Suppressor macrophage (primary cell): ENCODE measurements at regions not wholly inside any gene's neighbourhood (a gene's known extent, or its start where the extent isn't known, plus 50 kb on each side); places are given as distances from the start of the nearest gene placed in this dataset.
"Not testable (repeated sequence)": the region's sequence is repeated elsewhere in the genome, so short reads cannot be mapped to it uniquely, and the experiment has no call there.

ENCODE experiments used
- DNase-seq, 4 experiments: peaks; one replicate each; pipeline ENCODE4 v3.0.0-alpha.2; 2020 to 2022

- DNase-seq = no peak
Measured at GRCh38 chr7:81284576-81284975, 365.7 kb upstream of the SEMA3C start.

GRCh38 chr7:81280531-81280930 is 361.7 kb upstream of the SEMA3C start:
- no peak for DNase-seq

GRCh38 chr7:81277691-81278090 is 358.8 kb upstream of the SEMA3C start:
- no peak for DNase-seq

GRCh38 chr7:81273601-81274397 is 354.9 kb upstream of the SEMA3C start:
- no peak for DNase-seq

GRCh38 chr7:81272176-81272575 is 353.3 kb upstream of the SEMA3C start:
- DNase-seq = no peak

- DNase-seq = no peak
Measured at GRCh38 chr7:81268551-81268950, 349.7 kb upstream of the SEMA3C start.

DNA sequence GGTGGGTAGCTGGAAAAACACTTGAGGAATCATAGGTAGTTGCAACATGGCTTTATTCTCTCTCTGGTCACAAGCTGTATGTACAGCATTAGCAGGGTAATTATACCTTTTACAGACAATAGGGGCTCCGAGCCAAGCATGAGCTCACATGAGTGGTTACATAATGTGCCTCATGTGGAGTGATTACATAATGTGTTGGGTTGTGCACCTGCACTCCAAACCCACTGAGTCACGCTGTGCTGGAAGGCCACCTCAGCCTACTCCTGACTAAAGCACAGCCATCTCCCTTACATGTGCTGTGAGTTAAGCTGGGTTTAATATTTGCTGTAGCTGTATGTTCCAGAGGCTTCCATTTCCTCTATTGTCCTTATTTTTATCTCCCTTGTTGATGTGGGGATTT is 348.7 kb upstream of the SEMA3C start:
- DNase-seq = no peak

DNA sequence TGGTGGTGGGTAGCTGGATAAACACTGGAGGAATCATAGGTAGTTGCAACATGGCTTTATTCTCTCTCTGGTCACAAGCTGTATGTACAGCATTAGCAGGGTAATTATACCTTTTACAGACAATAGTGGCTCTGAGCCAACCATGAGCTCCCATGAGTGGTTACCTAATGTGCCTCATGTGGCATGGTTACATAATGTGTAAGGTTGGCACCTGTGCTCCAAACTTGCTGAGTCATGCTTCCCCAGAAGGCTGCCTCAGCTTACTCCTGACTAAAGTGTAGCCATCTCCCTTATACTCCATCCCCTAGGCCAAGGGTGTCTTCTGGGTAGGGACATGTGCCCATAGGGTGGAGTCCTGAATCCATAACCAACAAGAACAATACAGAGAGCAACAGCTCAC is 345.3 kb upstream of the SEMA3C start:
- DNase-seq = no peak

DNA sequence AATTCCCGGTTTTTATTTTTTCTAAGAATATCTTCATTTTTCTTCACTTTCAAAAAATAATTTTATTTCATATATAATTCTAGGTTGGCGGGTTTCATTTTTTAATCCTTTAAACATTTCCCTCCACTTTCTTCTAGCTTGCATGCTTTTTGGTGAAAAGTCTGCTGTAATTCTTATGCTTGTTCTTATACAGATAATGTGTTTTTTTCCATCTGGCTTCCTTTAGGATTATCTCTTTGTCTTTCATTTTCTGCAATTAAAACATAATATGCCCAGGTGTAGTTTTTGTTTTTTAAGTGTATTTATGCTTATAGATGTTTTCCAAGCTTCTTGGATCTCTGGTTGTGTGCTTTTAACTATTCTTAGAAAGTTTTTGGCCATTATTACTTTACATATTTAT is 341.3 kb upstream of the SEMA3C start:
- DNase-seq = no peak

DNA sequence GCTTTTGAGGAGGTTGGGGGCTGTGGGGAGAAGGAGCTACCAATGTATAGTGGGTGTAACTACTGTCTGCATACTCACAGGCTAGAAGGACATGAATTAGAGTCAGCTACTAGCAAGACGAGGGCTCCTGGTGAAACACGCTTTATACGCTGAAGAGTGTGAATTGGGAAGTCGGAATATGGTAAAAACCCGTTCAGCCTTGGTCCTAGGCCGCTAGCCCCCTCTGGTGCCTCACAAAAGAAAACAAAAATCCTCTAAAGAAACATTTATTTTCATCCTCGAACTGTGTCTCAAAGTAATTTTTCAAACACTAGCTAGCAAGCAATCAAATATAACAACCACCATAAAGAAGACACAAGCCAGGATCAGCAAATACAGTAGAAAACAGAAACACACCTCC is 338.1 kb upstream of the SEMA3C start:
- DNase-seq = peak; percentile 15 to 54 (median 38)

GRCh38 chr7:81248420-81248819 is 329.6 kb upstream of the SEMA3C start:
- no peak for DNase-seq

- DNase-seq = not testable (repeated sequence)
Measured at GRCh38 chr7:81247364-81247763, 328.5 kb upstream of the SEMA3C start.

GRCh38 chr7:81245353-81245752 is 326.5 kb upstream of the SEMA3C start:
- DNase-seq = no peak

DNA sequence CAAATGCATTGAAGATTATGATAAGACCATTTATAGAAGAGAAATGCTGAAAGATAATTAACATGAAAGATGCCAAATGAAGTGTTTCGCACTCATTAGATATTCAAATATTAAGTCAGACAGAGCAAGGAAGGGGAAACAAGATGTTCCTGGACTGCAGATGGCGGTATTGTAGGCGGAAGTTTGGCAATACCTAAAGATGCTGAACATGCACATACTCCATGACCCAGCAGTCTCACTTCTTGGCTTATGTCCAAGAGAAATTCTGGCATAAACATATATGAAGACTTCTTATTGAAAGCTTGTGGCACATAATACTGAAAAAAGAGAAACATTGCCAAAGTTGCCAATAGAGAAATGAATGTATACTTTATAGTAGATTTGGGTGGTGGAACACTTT is 325.4 kb upstream of the SEMA3C start:
- peak; percentile 41 to 67 (median 57) for DNase-seq

DNA sequence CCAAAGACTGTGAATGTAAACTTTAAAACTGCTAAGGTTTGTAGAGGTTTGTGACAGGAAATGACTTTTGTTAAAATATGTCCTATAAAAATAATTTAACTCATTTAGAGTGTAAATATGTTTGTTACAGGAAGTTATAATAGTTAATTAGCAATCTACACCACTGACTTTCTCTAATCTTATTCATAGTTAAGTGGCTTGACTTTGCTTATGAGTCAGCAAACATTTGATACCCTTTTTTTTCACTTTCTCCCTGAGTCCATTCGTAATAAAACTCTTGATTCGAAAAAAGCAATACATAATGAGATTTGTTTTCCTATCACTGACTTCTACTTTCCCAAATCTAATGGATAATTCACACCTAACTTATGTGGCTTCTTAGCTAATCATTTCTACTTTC is 317.7 kb upstream of the SEMA3C start:
- no peak for DNase-seq

GRCh38 chr7:81235997-81236396 is 317.1 kb upstream of the SEMA3C start:
- no peak for DNase-seq

- no peak for DNase-seq
Measured at GRCh38 chr7:81234896-81235295, 316.0 kb upstream of the SEMA3C start.

GRCh38 chr7:81233208-81233940 is 314.5 kb upstream of the SEMA3C start:
- no peak for DNase-seq

DNA sequence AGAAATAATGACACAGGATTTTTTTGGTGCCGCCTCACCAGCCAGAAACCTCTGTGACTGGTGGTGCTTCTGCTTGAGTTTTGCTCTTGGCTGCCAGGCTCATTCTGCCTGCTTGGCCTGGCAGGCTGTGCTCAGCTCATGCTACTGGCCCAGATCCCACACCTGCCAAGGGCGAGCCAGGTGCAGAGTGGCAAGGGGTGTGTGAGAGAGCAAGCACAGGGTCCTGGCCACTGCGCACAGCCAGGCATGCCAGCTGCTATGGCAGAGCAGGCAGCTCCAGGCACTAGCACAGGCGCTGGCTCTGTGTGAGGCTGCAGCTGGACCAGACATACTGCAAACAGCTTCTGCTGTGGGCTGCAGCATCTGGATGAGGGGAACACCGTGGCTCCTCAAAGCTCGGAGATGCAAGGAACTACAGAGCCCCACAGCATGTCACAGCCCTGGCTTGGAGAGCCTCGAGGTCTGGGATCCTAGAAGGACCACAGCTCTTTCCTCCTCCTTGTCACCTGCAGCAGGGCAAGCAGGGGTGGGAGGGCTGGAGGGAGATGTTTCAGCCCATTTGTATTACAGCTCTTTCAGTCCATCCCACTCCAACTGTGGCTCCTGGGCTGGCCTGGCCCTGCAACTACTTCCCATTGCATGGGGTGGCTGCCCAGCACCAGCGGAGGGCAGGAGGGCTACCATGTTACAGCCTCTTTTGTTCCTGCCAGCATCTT is 313.4 kb upstream of the SEMA3C start:
- DNase-seq = no peak

DNA sequence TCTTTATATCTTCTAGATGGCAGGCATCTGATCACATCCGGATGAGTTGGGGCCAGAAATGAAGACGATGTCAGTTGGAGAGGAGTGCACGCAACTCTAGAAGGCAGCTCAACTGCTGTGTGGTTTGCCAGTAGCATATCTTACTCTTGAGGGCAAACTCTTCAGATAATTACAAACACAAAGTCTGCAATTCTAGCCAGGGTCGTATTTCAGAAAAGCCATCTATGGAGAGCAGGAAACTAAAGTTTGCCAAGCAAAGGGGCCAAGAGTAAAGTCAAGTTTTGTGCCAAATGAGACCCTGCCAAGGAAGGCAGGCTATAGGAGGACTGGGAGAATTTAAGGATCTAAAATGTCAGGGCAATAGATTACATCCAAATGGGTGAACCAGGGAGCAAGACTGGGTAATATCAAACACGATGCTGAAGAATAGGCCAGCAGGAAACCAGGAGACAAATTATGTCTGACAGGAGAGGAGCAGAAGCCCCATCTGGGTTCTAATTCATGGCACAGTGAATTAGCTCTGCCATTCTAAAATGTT is 312.5 kb upstream of the SEMA3C start:
- DNase-seq = no peak

DNA sequence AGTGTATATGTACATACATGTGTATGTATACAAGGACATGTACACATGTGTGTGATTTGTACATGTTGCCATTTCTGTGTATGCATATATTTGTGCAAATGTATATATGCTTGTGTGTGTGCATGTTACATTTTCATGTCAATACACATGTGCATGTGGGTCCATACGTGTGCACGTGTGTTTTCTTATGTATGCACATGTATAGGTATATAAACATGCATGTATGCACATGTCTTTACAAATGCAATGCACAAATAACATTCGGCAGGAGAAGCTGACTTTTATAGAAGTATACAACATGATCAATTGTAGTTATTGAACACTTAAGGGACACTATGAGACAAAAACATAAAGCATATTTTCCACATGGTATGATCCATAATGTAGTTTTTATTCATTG is 307.4 kb upstream of the SEMA3C start:
- no peak for DNase-seq

DNA sequence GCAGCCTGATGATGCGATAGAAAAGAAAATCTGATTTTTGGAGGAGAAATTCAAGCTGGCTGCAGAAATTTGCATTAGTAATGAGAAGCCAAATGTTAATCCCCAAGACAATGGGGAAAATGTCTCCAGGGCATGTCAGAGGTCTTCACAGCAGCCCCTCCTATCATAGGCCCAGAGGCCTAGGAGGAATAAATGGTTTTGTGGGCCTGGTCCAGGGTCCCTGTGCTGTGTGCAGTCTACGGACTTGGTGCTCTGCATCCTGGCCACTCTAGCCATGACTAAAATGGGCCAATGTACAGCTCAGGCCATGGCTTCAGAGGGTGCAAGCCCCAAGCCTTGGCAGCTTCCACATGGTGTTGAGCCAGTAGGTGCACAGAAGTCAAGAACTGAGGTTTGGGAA is 303.8 kb upstream of the SEMA3C start:
- DNase-seq = not testable (repeated sequence)

GRCh38 chr7:81221527-81222217 is 302.8 kb upstream of the SEMA3C start:
- no peak for DNase-seq
